GF-D8 (cell line): ENCODE measurements at regions not wholly inside any gene's neighbourhood (a gene's known extent, or its start where the extent isn't known, plus 50 kb on each side); places are given as distances from the start of the nearest gene placed in this dataset.
"Not testable (repeated sequence)": the region's sequence is repeated elsewhere in the genome, so short reads cannot be mapped to it uniquely, and the experiment has no call there.

Source experiments
- DNase-seq: peaks from one replicate; lab custom pipeline; 2025; lab: John Stamatoyannopoulos, UW

DNA sequence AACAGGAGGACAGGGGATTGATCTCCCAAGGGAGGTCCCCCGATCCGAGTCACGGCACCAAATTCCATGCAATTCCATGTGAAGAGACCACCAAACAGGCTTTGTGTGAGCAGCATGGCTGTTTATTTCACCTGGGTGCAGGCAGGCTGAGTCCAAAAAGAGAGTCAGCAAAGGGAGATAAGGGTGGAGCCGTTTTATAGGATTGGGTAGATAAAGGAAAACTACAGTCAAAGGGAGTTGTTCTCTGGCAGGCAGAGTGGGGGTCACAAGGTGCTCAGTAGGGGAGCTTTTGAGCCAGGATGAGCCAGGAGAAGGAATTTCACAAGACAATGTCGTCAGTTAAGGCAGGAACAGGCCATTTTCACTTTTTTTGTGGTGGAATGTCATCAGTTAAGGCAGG, 752.7 kb downstream of the GALC start:
- not testable (repeated sequence) for DNase-seq

DNA sequence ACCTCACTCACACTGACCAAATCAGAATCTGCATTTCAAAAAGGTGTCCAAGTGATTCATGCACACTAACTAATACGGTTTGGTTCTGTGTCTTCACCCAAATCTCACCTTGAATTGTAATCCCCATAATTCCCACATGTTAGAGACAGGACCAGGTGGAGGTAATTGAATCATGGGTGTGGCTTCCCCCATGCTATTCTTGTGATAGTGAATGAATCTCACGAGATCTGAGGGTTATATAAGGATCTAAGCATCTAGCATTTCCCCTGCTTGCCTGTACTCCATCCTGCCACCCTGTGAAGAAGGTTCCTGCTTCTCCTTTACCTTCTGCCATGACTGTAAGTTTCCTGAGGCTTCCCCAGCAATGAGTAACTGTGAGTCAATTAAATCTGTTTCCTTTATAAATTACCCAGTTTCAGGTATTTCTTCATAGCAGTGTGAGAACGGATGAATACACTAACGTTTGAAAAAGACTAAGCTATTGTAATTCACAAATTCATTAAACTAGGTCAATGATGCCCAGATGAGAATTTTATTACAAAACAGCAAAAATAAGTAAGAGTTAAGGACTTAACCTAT, 759.1 kb downstream of the GALC start:
- no peak for DNase-seq

DNA sequence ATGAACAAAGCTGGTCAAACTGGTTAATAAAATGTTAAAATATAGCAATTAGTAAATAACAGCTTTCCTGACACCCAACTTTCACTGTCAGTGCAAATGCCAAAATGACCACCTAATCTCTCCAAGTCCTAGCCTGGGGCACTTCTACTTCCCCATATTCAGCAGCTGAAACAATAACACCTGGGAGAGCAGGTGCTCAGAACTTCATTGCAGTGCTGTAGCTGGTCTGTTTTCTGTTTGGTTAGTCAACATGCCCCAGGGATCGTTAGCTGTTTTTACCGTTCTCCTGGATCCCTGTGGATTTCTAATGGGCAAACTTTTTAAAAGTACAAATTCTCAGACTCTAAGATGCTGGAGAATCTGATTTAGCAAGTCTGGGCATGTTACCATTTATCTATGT, 759.7 kb downstream of the GALC start:
- no peak for DNase-seq

DNA sequence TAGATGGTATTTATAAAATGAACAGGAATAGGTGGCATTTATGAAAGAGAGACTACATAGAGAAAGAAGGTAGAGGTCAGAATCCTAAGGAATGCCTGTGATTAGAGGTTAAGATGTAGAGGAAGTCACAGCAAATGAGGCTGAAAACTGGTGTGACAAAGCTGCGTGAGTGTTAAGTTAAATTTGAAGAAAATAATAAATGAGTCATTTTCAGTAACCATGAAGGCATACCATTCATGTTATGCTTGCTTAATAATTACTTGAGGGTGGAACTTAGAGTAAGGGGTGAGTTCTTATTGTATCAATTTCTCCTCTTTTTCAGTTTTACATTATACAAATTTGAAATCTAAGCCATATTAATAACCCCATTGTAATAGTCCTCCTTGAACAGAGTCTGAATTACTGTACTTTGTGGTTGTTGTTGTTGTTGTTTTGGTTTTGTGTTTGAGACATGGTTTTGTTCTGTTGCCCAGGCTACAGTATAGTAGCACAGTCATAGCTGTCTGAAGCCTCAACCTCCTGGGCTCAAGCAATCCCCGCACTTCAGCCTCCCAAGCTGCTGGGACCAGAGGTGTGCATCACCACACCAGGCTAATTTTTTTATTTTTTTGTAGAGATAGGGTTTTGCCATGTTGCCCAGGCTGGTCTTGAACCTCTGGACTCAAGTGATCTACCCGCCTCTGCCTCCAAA, 761.5 kb downstream of the GALC start:
- DNase-seq = no peak

DNA sequence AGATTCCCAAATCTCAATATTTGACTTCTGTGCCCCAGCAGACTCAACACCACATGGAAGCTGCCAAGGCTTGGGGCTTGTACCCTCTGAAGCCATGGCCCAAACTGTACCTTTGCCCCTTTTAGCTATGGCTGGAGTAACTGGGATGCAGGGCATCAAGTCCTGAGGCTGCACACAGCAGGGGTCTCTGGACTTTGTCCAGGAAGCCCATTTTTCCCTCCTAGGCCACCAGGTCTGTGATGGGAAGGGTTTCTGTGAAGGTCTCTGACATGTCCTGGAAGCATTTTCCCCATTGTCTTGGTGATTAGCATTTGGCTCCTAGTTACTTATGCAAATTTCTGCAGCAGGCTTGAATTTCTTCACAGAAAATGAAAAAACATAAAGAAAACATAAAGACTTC, 762.3 kb downstream of the GALC start:
- no peak for DNase-seq

DNA sequence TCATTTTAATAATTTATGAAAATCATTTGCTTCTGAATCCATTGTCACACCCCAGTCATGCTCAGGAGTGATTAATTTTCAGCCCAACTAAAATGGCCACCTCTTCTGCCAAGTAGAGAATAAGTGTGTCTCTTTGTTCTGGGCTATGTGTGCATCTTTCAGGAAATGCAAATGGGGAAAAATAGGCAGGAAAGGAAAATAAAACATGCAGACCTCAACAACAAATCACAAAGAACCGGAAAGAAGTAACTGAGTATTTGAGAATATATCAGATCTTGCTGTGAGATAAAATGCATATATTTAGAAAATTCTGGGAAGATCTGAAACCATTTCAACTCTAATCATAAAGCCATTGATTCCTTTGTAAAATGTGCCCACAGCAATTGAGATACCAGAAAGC, 763.9 kb downstream of the GALC start:
- DNase-seq = no peak

DNA sequence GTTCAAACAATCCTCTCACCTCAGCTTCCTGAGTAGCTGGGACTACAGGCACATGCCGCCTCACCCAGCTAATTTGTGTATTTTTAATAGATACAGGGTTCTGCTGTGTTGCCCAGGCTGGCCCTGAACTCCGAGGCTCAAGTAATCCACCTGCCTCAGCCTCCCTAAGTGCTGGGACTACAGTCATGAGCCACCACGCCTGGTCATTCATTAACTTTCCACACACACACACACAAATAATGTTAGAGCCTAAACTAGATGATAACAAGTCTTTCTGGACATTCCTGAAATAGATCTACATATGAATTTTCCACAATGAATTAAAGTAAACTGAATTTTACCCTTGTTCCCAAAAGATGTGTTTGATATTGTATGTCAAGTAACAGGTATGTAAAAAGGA, 776.0 kb downstream of the GALC start:
- no peak for DNase-seq

DNA sequence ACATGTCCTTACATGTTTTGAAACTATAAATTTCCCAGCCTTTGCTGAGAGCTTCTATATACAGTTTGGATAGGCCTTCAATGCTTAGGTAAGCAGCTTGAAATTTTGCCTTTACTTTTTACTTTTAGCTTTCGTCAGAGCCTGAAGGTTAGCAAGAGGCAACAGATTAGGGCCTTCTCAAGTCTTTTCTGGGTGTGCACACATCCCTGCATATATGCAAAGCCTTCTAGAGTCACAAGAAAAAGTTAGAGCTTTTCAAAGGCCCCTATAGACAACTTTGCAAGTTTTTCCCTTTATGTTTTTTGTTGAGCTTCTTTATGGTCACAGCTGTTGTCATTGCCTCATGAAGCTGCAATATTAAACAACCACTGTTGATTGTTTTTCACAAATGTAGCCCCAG, 778.4 kb downstream of the GALC start:
- no peak for DNase-seq

DNA sequence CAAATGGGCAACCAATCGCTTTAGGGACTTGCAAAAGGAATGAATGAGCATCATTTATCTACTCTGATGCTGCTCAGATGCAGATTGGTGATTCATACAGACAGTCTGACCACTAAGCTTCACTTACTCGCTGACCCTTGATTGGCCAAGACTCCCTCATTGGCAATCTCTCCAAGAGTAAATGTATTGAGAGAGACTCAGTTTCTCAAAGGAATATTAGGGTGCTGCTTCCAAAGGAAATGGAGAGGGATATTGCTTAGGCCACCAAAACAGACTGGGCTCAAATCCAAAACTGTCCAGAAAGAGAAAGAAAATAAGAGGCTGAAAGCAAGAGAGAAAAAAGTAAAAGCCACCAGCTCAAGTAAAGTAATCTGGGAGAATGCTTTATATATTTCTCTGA, 785.2 kb downstream of the GALC start:
- DNase-seq = no peak

DNA sequence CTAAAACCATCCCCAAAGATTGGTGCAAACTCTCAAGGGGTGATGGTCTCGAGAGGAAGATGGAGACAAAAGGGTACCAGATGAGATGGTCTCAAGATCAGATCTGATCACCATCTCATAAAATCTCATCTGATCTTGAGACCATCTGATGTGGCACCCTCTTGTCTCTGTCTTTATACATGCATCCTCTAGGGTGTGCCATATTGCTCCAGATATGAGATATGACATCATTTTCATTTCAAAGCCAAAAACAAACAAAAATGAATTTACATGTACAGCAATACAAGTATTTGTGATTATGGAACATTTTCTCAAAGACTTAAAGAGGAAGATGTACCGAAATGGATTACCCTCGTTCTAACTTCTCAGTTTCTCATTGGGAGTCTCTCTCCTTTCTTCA, 787.2 kb downstream of the GALC start:
- no peak for DNase-seq

DNA sequence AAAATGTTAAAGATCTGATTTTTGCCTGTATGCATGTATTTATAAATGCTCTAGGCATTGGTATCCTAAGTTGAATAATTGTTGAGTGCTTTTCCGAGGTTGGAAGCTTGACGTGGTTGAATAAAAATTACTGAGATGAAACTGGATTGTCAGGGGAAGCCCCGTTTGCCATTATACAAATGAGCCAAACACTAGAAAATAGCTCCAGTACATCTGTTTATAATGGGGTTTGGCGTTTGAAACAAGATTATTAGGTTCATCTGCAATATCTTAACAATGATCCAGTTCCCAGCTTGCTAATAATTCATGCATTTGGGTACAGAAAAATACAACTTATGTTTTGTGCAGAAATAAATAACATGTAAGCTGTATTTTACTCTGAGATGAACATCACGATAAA, 789.6 kb downstream of the GALC start:
- no peak for DNase-seq

DNA sequence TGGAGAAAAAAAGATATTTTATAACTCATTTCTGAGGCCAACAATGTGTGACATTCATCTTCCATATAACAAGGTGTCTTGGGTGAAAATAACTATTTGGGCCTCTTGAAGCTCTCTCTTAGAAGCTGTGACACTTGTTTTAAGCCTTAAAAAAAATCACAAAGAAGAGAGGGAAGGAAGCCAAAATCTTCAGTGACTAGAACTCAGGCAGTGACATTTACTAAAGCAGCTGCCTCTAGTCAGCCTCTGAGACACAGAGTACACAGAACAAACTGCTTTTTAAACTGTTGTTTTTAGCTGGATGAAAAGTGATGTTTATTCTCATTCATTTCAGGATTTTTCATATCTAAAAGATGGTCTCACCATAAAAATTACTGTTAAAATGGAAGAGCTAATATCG, 793.6 kb downstream of the GALC start:
- DNase-seq = no peak

DNA sequence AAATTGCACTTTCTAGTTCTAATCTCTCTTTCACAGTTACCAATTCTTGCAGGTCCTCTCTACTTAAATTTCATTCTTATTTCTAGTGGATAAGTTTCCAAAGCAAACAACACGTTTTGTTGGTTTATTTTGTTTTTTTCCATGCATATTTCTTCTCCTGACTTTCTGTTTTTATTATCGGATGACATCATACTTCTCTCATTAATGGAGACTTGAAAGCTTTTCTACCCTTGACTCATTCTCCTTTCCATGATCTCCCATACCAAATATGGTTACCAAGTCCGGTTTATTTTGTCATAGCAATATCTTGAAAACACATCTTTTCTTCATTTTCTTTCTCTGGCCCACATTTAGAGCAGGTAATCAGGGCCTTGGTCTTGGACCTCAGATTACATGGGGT, 796.5 kb downstream of the GALC start:
- DNase-seq = no peak

DNA sequence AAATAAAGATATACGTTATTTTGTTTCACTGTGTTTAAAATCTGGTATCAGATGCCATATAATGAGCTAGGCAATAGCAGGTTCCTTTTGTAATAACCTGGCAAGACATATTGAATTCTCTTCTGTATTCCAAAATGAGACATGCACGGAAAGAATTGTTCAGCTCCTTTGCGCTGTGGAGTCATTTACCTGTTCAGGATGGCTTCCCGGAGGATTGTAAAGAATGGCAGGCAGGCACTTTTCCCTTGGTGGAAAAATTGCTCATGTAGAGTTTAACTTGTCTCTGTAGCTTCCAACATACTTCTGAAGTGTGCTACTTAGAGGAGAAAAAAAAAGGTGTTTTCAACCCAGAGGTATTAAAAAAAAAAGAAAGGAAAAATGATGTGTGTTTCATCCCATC, 805.2 kb downstream of the GALC start:
- no peak for DNase-seq

DNA sequence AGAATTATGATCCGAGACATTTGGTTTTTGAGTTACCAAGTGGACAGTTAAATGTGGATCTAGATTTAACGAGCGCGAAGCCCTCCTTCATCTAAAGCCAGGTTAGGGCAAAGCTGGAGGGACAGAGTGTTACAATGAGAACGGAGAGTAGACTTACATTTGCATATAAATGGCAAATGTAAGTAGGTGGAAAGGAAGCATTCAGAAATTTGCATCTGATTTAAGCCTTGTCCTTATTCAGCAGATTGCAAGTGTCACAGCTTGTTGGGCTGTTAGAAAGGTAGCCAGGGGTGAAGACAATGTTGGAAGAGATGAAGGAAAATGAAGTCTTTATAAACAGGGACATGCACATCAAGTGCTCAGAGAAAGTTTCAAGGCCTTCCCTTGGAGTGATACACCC, 806.2 kb downstream of the GALC start:
- DNase-seq = no peak

DNA sequence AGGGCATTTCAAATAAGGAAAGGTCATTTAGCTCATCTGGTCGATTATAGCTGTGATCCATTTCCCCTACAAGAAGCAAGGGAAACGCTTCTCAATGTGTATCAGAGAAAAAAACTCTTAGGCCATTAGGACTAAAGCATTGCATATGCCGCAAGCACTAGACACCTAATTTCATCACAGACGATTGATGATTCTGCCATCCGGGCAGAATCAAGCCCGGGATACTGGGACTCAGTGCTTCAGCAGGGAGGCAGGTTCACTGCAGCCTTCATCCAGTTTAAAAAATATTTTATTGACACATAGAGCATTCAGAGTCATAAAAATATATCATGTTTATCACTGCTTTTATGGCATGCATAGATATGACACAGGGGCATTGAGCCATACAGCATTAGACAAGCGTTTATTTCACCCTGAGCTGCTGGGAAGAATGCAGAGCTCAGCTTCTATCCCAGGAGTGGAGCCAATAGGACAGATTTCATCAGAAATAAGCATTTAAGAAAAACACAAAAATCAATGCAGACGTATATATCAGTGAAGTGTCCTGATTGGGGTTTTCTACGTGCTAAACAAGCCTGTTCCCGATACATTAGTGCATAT, 806.9 kb downstream of the GALC start:
- DNase-seq = no peak

DNA sequence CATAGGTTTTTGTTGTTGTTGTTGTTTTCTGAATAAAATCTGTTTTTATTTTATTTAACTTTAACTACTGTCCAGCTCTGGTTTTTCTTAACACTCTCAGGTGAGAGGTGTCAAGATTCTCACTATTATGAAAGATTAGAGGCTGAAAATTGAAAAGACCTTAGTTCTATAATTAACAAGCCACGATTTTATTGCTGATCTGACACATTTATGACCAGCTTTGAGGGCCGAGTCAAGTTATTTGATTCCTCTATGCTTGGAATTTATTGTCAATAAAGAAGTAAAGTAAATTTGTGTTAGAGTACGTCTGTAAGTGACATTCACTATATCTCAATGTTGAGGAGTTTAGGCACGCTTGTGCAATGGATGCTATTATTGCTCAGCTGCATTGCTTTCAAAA, 808.8 kb downstream of the GALC start:
- no peak for DNase-seq

DNA sequence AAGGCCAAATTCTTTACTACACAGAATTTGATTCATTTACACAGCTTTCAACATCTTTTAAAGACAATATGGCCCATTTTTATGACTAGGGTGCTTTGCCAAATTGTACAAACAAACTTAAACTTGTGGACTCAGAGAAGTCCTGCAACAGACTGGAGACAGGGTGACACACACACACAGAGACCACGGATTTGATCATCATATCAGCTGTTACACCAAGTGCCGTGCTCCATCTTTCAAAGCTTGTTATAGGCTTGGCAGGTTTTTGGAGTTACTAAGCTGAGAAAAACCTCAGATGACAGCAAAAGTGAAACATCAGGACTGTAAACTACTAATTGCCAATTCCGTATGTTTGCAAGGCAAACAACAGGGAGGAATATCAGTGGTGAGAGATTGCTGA, 811.7 kb downstream of the GALC start:
- DNase-seq = no peak

DNA sequence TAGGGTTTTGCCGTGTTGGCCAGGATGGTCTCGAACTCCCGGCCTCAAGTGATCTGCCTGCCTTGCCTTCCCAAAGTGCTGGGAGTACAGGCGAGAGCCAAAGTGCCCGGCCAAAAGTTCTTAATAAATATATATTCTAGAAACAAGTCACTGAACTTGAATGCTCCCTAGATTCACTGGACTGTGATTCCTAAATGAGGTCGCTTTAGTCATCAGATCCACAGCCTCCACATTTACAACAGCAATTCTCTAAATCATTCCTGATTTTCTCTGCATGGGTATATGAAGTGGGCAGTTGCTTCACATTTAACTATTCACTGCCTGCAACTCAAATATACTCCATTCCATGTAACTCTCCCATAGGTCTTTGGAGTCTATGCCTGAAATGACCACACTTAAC, 813.0 kb downstream of the GALC start:
- DNase-seq = no peak

DNA sequence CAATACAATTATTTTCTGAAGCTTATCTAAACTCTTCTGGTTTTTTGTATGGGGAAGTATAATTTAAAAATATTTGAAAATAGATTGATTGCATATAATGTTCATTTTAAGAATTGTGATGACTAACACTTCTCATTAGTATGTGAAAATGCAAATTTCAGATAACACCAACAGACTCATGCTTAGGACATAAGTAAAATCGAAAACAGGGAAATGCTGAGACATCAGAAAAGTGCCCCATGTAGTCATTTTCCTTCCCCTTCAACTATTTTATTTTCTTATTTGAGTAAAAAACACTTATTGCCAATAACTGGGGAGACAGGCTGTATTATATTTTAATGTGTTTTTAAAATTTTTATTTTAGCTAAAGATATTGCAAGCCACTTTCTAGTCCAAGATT, 814.7 kb downstream of the GALC start:
- DNase-seq = no peak

DNA sequence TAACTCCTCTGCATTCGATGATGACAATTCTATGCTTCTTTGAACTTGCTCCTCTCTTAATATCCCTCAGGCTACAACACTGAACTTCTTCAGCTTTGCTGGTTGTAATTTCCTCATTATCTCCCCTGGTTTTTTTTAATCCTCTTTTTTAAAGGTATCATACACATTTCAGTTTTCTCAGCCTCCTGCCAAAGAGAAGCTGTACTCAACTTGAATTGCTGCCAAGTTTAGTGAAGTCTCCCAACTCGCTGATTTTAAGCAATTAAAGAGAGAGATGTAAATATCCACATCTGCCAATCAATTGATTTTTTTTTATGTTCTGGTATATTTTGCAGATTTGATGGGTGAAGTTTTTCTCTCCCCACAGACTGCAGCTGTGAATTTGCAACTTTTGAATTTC, 817.8 kb downstream of the GALC start:
- no peak for DNase-seq

DNA sequence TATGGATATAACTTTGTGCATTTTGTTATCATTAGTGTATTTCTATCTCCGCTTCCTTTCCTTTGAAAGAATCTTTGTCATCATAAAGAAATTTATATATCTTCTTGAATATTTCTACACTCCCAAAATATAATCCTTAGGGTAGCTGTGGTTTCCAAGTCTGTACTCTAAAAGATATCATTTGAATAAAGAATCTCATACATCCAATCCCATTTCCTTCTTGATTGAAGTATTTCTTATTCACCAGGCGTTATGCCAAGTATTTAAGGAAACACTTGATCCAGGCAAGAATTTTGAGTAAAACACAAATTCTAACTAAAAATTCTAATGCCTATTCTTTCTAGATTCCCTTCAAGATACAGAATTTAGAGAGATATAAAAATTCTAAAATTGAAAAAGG, 821.8 kb downstream of the GALC start:
- no peak for DNase-seq

DNA sequence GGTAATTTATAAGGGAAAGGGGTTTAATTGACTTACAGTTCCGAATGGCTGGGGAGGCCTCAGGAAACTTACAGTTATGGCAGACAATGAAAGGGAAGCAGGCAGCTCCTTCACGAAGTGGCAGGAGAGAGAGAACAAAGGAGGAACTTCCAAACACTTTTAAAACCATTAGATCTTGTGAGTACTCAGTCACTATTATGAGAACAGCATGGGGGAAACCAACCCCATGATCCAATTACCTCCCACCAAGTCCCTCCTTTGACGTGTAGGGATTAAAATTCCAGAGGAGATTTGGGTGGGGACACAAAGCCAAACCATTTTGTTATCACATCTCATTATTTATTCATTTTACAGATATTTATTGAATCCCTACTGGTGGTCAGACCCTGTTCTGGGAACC, 822.8 kb downstream of the GALC start:
- DNase-seq = no peak

DNA sequence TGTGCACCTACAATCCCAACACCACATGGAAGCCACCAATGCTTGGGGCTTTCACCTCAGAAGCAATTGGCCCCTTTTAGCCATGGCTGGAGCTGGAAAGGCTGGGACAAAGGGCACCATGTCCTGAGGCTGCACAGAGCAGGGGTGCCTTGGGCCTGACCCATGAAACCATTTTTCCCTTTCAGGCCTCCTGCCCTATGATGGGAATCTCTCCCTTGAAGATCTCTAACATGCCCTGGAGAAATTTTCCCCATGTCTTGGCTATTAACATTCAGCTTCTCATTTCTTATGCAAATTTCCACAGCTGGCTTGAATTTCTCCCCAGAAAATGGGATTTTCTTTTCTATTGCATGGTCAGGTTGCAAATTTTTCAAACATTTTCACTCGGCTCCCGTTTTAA, 823.6 kb downstream of the GALC start:
- no peak for DNase-seq
